ENCODE measurements at regions not wholly inside any gene's neighbourhood (a gene's known extent, or its start where the extent isn't known, plus 50 kb on each side); places are given as distances from the start of the nearest gene placed in this dataset.
A peak's percentile ranks its signal among the peaks of the same experiment; 100 is the strongest.

GRCh38 chr2:207251573-207252192, 85.9 kb upstream of the KLF7 start:
- H3K27me3 ChIP-seq (ENCODE audit: control insufficient read depth, insufficient read depth, low read length), result no peaks in the 10 kb centered on the region
- H3K27ac ChIP-seq (ENCODE audit: low read depth, low read length), result no peak overlapping the region
- H3K9ac ChIP-seq (ENCODE audit: low read depth, low read length), result no peak overlapping the region
- no peaks in the 10 kb centered on the region for H3K9me3 ChIP-seq (ENCODE audit: control insufficient read depth, insufficient read depth, low read length)
- no peak overlapping the region for H3K4me3 ChIP-seq (ENCODE audit: low read depth, low read length)
- H3K4me1 ChIP-seq (ENCODE audit: control insufficient read depth, insufficient read depth, low read length), result peaks cover 17% of the 10 kb centered on the region
- H3K36me3 ChIP-seq (ENCODE audit: control insufficient read depth, insufficient read depth, low read length), result no peaks in the 10 kb centered on the region

DNA sequence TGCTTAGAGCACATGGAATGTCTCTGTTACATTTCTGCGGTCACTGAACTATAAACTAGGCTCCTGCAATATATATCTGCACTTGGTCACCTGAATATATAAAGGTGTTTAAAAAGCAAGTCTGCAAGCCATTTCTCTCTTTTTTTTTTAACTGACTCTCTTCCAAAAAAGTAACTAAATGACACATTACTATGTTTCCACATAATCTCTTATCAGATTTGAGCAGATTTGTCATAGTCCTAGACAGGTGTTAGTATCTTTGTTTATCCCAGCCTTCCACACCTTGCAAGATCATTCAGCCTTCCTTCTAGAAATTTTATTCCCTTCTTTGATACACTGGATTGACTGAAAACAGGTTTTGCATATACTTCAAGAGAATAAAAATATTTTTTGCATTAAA, 86.7 kb upstream of the KLF7 start:
- Histone ChIP-seq H3K4me3 (ENCODE audit: low read depth, low read length) (no peak overlapping the region), H3K36me3 (ENCODE audit: control insufficient read depth, insufficient read depth, low read length) (no peaks in the 10 kb centered on the region), H3K27me3 (ENCODE audit: control insufficient read depth, insufficient read depth, low read length) (no peaks in the 10 kb centered on the region), H3K9me3 (ENCODE audit: control insufficient read depth, insufficient read depth, low read length) (no peaks in the 10 kb centered on the region), H3K4me1 (ENCODE audit: control insufficient read depth, insufficient read depth, low read length) (peaks cover 17% of the 10 kb centered on the region), H3K27ac (ENCODE audit: low read depth, low read length) (no peak overlapping the region), H3K9ac (ENCODE audit: low read depth, low read length) (no peak overlapping the region)

DNA sequence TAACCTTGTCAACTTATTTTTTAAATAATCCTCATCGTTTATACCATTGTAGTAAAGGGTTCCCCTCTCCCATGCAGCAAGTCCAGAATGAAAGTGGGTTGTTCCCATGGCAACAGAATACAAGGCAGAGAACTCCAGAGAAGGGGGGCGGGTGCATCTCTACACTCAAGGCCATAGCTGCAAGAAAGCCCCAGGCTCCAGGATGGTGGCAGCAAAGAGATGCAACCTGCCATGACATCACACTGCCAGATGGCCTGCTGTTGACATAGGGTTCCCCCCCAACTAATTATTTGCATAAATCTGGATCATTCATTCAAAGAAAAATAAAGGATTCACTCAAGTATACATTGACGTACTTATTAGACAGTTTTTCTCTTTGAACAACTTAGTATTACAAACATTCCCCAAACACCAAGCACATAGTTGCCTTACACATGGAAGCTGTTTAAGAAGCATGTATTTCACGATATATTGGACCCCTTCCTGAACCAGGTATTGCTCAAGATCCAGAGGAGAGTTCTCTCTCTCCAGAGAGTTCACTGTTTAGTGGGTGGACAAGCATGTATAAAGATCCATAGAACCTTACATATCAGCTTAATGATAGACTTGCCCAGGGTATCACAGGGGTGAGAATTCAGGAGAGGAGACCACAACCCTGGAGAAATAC, 87.4 kb upstream of the KLF7 start:
- Histone ChIP-seq H3K27ac (ENCODE audit: low read depth, low read length) (no peak overlapping the region), H3K4me1 (ENCODE audit: control insufficient read depth, insufficient read depth, low read length) (peaks cover 21% of the 10 kb centered on the region), H3K27me3 (ENCODE audit: control insufficient read depth, insufficient read depth, low read length) (no peaks in the 10 kb centered on the region), H3K36me3 (ENCODE audit: control insufficient read depth, insufficient read depth, low read length) (no peaks in the 10 kb centered on the region), H3K9ac (ENCODE audit: low read depth, low read length) (no peak overlapping the region), H3K9me3 (ENCODE audit: control insufficient read depth, insufficient read depth, low read length) (no peaks in the 10 kb centered on the region), H3K4me3 (ENCODE audit: low read depth, low read length) (no peak overlapping the region)

GRCh38 chr2:207253666-207254345, 88.1 kb upstream of the KLF7 start:
- Histone ChIP-seq H3K4me1 (ENCODE audit: control insufficient read depth, insufficient read depth, low read length) (peaks cover 28% of the 10 kb centered on the region), H3K4me3 (ENCODE audit: low read depth, low read length) (no peak overlapping the region), H3K9me3 (ENCODE audit: control insufficient read depth, insufficient read depth, low read length) (no peaks in the 10 kb centered on the region), H3K9ac (ENCODE audit: low read depth, low read length) (no peak overlapping the region), H3K27ac (ENCODE audit: low read depth, low read length) (no peak overlapping the region), H3K36me3 (ENCODE audit: control insufficient read depth, insufficient read depth, low read length) (no peaks in the 10 kb centered on the region), H3K27me3 (ENCODE audit: control insufficient read depth, insufficient read depth, low read length) (no peaks in the 10 kb centered on the region)

DNA sequence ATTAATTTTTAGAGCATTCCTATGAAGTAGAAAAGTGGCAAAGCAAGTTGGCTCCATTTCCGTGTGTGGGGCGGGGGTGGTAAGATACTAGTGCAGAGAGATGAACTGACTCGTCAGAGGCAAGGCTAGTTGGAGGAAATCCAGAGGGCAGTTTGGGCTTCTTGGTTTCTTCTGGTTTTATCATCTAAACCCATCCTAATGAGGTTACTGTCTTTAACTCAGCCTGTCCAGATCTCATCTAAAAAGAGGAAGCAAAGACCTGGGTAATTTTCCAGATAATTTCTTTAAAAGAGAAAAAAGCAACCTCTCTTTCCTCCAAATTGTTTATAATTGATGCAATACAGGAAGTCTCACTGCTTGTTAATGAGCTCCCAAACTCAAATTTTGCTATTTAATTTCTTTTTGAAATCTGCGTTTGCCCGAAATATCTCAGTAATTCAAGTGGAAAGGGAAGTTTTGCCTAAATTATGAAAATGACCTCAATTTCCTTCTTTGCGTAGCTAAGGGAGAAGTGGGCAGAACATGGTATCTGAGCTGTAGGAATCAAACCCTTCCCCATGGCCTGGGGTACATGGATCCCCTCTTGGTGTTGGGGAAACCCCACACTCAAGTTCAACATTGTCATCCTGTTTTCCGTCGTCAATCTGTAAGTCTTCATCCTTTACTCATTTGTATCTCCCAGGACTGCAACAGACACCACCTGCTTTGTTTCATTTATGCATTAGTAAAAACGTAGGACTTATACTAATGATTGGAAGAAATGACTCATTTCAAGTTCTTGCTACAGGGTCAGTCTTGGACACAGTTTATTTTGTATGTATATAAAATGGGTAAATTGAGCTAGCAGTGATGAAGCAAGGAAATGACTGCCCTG, 89.1 kb upstream of the KLF7 start:
- no peak overlapping the region for H3K27ac ChIP-seq (ENCODE audit: low read depth, low read length)

GRCh38 chr2:207255565-207256470, 90.1 kb upstream of the KLF7 start:
- H3K4me3 ChIP-seq (ENCODE audit: low read depth, low read length), result no peak overlapping the region
- no peak overlapping the region for H3K27ac ChIP-seq (ENCODE audit: low read depth, low read length)
- no peaks in the 10 kb centered on the region for H3K27me3 ChIP-seq (ENCODE audit: control insufficient read depth, insufficient read depth, low read length)
- no peaks in the 10 kb centered on the region for H3K36me3 ChIP-seq (ENCODE audit: control insufficient read depth, insufficient read depth, low read length)
- H3K9me3 ChIP-seq (ENCODE audit: control insufficient read depth, insufficient read depth, low read length), result no peaks in the 10 kb centered on the region
- H3K4me1 ChIP-seq (ENCODE audit: control insufficient read depth, insufficient read depth, low read length), result peaks cover 31% of the 10 kb centered on the region
- no peak overlapping the region for H3K9ac ChIP-seq (ENCODE audit: low read depth, low read length)

More for the DNA sequence above, 89.1 kb upstream of the KLF7 start:
- Histone ChIP-seq H3K9ac (ENCODE audit: low read depth, low read length) (no peak overlapping the region), H3K36me3 (ENCODE audit: control insufficient read depth, insufficient read depth, low read length) (no peaks in the 10 kb centered on the region), H3K4me3 (ENCODE audit: low read depth, low read length) (no peak overlapping the region), H3K4me1 (ENCODE audit: control insufficient read depth, insufficient read depth, low read length) (peaks cover 31% of the 10 kb centered on the region), H3K9me3 (ENCODE audit: control insufficient read depth, insufficient read depth, low read length) (no peaks in the 10 kb centered on the region), H3K27me3 (ENCODE audit: control insufficient read depth, insufficient read depth, low read length) (no peaks in the 10 kb centered on the region)

DNA sequence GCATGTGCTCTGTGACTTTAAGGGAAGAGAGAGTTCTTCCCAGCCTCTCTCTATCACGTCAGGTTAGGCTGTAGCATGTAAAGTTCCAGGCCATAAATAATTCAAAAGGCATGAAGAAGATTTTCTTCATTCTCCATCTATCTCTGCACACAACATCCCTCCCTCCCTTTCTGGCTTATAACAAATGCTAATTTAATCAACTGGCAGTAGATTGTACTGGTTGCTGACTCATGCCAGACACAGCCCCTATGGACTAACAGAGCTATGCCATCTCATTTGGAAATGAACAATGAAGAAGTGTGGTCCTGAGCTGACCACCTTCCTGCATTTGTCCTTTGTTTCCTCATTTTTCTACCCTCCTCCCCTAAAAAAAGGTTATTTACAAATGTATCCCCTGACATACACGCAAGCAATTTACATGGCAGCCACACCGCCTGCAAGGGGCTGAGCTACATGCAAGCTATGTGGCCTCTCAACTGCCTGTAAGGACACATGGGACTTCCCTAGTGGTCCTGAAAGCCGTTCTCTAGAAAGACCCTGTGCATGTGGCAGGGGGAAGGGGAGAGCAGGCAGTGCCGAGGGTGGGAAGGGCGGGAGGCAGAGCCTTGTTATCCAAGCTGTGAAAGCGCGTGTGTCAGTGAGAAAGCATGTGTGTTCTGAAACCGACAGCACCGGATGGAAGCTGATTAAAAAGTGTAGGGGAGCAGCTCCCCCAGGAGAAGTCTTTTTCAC, 90.9 kb upstream of the KLF7 start:
- H3K27ac ChIP-seq (ENCODE audit: low read depth, low read length), result no peak overlapping the region

GRCh38 chr2:207257251-207258250, 91.8 kb upstream of the KLF7 start:
- no peaks in the 10 kb centered on the region for H3K36me3 ChIP-seq (ENCODE audit: control insufficient read depth, insufficient read depth, low read length)
- peaks cover 31% of the 10 kb centered on the region for H3K4me1 ChIP-seq (ENCODE audit: control insufficient read depth, insufficient read depth, low read length)
- H3K4me3 ChIP-seq (ENCODE audit: low read depth, low read length), result no peak overlapping the region
- peak overlapping the region; percentile 30 for H3K27ac ChIP-seq (ENCODE audit: low read depth, low read length)
- no peaks in the 10 kb centered on the region for H3K27me3 ChIP-seq (ENCODE audit: control insufficient read depth, insufficient read depth, low read length)
- no peak overlapping the region for H3K9ac ChIP-seq (ENCODE audit: low read depth, low read length)
- H3K9me3 ChIP-seq (ENCODE audit: control insufficient read depth, insufficient read depth, low read length), result no peaks in the 10 kb centered on the region

More for the DNA sequence above, 90.9 kb upstream of the KLF7 start:
- Histone ChIP-seq H3K9me3 (ENCODE audit: control insufficient read depth, insufficient read depth, low read length) (no peaks in the 10 kb centered on the region), H3K4me1 (ENCODE audit: control insufficient read depth, insufficient read depth, low read length) (peaks cover 31% of the 10 kb centered on the region), H3K9ac (ENCODE audit: low read depth, low read length) (no peak overlapping the region), H3K4me3 (ENCODE audit: low read depth, low read length) (no peak overlapping the region), H3K36me3 (ENCODE audit: control insufficient read depth, insufficient read depth, low read length) (no peaks in the 10 kb centered on the region), H3K27me3 (ENCODE audit: control insufficient read depth, insufficient read depth, low read length) (no peaks in the 10 kb centered on the region)

Measured in HUES48 (cell line).